Panc1 (cell line): ENCODE measurements at regions not wholly inside any gene's neighbourhood (a gene's known extent, or its start where the extent isn't known, plus 50 kb on each side); places are given as distances from the start of the nearest gene placed in this dataset.

Source experiments
- ATAC-seq: fragments of 200-7000 bp; cut with Tn5 transposase; 2 replicates; pipeline ENCODE4 v1.9.1; 2020; ENCODE audit warnings: mild to moderate bottlenecking, moderate library complexity
- BruUV-seq: library from RNA; stranded (reverse); fragments of 400-500 nt; replicated peaks from 2 replicates; lab custom pipeline; 2021; lab: Mats Ljungman, UMichigan
- CTCF ChIA-PET: fragments of 300-600 bp; sonication (Branson Sonifier 250); formaldehyde crosslinking; loops from one replicate; lab custom pipeline; 2022; ENCODE audit warnings: antibody characterized with exemption; lab: Charles Lee
- POLR2A ChIA-PET: fragments of 300-600 bp; sonication (Branson Sonifier 250); formaldehyde crosslinking; loops from one replicate; lab custom pipeline; 2022; ENCODE audit warnings: antibody characterized with exemption; lab: Charles Lee
- DNase-seq: peaks from one replicate; pipeline ENCODE4 v3.0.0-alpha.2; 2010; ENCODE audit warnings: low read depth, low spot score
- H3K27ac ChIP-seq: 2 replicates; pipeline ENCODE4 v1.5.1; 2011; ENCODE audit warnings: mild to moderate bottlenecking, low read length, inconsistent platforms
- H3K27me3 ChIP-seq: fragments of 200-500 bp; sonication (Bioruptor generic); 2 replicates; pipeline ENCODE4 v1.6.0; 2014; ENCODE audit warnings: low read length, inconsistent platforms; ENCODE audit not compliant: control insufficient read depth, insufficient read depth
- H3K36me3 ChIP-seq: fragments of 200-500 bp; sonication (Bioruptor generic); 2 replicates; pipeline ENCODE4 v1.5.1; 2014; ENCODE audit warnings: inconsistent platforms, mild to moderate bottlenecking, low read length, moderate library complexity; ENCODE audit not compliant: control insufficient read depth, insufficient read depth
- H3K4me1 ChIP-seq: 2 replicates; pipeline ENCODE4 v1.5.1; 2011; ENCODE audit warnings: inconsistent platforms, mild to moderate bottlenecking, low read length, moderate library complexity; ENCODE audit not compliant: control insufficient read depth, insufficient read depth
- H3K4me3 ChIP-seq, 2 experiments: 2 replicates each; pipeline ENCODE4 v1.5.1; 2011 to 2012; ENCODE audit warnings: low read depth in 2 of 2, low read length in 2 of 2, mild to moderate bottlenecking in 2 of 2, inconsistent platforms in 1 of 2, moderate library complexity in 1 of 2
- H3K9me3 ChIP-seq: fragments of 200-500 bp; sonication (Bioruptor generic); 2 replicates; pipeline ENCODE4 v1.5.1; 2014; ENCODE audit warnings: low read depth, mild to moderate bottlenecking, inconsistent platforms, low read length, moderate library complexity; ENCODE audit not compliant: control insufficient read depth, insufficient read depth
- CTCF ChIP-seq: fragments of 450-650 bp; IDR thresholded peaks from 2 replicates; pipeline ENCODE4 v1.5.1; 2017; ENCODE audit warnings: mild to moderate bottlenecking
- POLR2AphosphoS5 ChIP-seq: IDR thresholded peaks from 2 replicates; pipeline ENCODE4 v1.6.1; 2012; ENCODE audit warnings: mild to moderate bottlenecking, low read depth, low read length, moderate library complexity
- SIN3A ChIP-seq: IDR thresholded peaks from 2 replicates; pipeline ENCODE4 v1.6.1; 2012; ENCODE audit warnings: low read depth, mild to moderate bottlenecking, low read length, moderate library complexity, borderline replicate concordance; ENCODE audit not compliant: insufficient read depth
- TCF7L2 ChIP-seq: IDR thresholded peaks from 2 replicates; pipeline ENCODE4 v1.6.1; 2011; ENCODE audit warnings: mild to moderate bottlenecking, low read depth, low read length, inconsistent platforms
- in situ Hi-C: cut with HindIII; loops from 2 replicates; pipeline ENCODE4 v1.10.0; 2016; ENCODE audit warnings: low sequenced_read_pairs, low pct_unique_long_range_greater_than_20kb
- intact Hi-C: fragments of 100-400 bp; cut with micrococcal nuclease; formaldehyde crosslinking; loops from one replicate; pipeline ENCODE4 v1.10.0; 2022; ENCODE audit not compliant: unreplicated experiment
- TF ChIP-seq, protein P1 (sequence below), 2 experiments: IDR thresholded peaks; 2 replicates each; pipeline ENCODE4 v1.6.1; 2011 to 2012; ENCODE audit warnings: low read depth in 2 of 2, control low read depth in 1 of 2, low read length in 1 of 2, mild to moderate bottlenecking in 1 of 2, moderate library complexity in 1 of 2; ENCODE audit not compliant: insufficient read depth in 1 of 2

- no peaks in the 10 kb centered on the region for H3K4me1 ChIP-seq
- in situ Hi-C loops, result no loop called here
- no peaks in the 10 kb centered on the region for H3K36me3 ChIP-seq
- ChIA-PET POLR2A (no interaction called here), CTCF (no interaction called here)
- ATAC-seq (no peak), DNase-seq (no peak)
- H3K27me3 ChIP-seq, result peaks cover 16% of the 10 kb centered on the region
- H3K4me3 ChIP-seq, result no peak overlapping the region
- no peaks in the 10 kb centered on the region for H3K9me3 ChIP-seq
- BruUV-seq, result no TSS peak
- no peak for TF ChIP-seq TCF7L2
- TF ChIP-seq POLR2AphosphoS5, result no peak
- no peak for TF ChIP-seq CTCF
- TF ChIP-seq, protein P1, sequence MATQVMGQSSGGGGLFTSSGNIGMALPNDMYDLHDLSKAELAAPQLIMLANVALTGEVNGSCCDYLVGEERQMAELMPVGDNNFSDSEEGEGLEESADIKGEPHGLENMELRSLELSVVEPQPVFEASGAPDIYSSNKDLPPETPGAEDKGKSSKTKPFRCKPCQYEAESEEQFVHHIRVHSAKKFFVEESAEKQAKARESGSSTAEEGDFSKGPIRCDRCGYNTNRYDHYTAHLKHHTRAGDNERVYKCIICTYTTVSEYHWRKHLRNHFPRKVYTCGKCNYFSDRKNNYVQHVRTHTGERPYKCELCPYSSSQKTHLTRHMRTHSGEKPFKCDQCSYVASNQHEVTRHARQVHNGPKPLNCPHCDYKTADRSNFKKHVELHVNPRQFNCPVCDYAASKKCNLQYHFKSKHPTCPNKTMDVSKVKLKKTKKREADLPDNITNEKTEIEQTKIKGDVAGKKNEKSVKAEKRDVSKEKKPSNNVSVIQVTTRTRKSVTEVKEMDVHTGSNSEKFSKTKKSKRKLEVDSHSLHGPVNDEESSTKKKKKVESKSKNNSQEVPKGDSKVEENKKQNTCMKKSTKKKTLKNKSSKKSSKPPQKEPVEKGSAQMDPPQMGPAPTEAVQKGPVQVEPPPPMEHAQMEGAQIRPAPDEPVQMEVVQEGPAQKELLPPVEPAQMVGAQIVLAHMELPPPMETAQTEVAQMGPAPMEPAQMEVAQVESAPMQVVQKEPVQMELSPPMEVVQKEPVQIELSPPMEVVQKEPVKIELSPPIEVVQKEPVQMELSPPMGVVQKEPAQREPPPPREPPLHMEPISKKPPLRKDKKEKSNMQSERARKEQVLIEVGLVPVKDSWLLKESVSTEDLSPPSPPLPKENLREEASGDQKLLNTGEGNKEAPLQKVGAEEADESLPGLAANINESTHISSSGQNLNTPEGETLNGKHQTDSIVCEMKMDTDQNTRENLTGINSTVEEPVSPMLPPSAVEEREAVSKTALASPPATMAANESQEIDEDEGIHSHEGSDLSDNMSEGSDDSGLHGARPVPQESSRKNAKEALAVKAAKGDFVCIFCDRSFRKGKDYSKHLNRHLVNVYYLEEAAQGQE (IDR thresholded peaks at IDR 0.05; ENCODE audit: insufficient read depth in 1 of 2, low read depth in 2 of 2, low read length in 1 of 2), result no peak
- no peak for TF ChIP-seq SIN3A
- intact Hi-C loops, result no loop called here
- no peak overlapping the region for H3K27ac ChIP-seq
These were observed 65.3 kb downstream of the PRR18 start for GRCh38 chr6:166242888-166243287.

DNA sequence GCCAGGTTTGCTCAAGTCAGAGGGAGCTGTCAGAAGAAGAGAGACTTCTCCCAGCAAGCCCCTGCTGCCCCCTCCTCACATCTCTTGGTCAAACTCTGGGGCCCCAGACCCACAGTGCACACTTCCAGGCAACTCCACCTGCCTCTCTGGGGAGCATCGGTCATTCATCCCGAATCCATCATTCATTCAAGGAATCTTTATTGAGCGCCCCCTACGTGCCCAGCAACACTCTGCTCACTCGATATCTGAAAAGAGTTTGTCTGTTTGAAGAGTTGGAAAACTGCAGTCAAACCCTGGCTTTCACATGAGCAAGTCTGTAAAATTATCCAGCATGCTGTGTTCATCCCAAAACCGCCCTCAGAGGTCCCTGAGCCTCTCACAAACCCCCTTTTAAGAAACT lies 66.2 kb downstream of the PRR18 start:
- ChIA-PET CTCF (no interaction called here), POLR2A (no interaction called here)
- Histone ChIP-seq H3K27ac (no peak overlapping the region), H3K9me3 (no peaks in the 10 kb centered on the region), H3K36me3 (no peaks in the 10 kb centered on the region), H3K4me3 (no peak overlapping the region), H3K4me1 (no peaks in the 10 kb centered on the region), H3K27me3 (peaks cover 16% of the 10 kb centered on the region)
- in situ Hi-C loops (no loop called here), intact Hi-C loops (no loop called here)
- DNase-seq (no peak), ATAC-seq (0 out of 2 replicates have a peak, but pooled peaks have one; percentile 19)
- no TSS peak for BruUV-seq
- TF ChIP-seq POLR2AphosphoS5, result no peak
- TF ChIP-seq CTCF, result peak; percentile 27; the same call in 1 of the 2 replicates

- no peak overlapping the region for H3K4me3 ChIP-seq
- intact Hi-C loops (no loop called here), in situ Hi-C loops (no loop called here)
- TF ChIP-seq TCF7L2 (no peak), POLR2AphosphoS5 (no peak), SIN3A (no peak), CTCF (no peak)
- TF ChIP-seq, protein P1 (IDR thresholded peaks at IDR 0.05; ENCODE audit: insufficient read depth in 1 of 2, low read depth in 2 of 2, low read length in 1 of 2), result no peak
- H3K4me1 ChIP-seq, result no peaks in the 10 kb centered on the region
- ATAC-seq (no peak), DNase-seq (no peak)
- H3K9me3 ChIP-seq, result no peaks in the 10 kb centered on the region
- H3K36me3 ChIP-seq, result no peaks in the 10 kb centered on the region
- no peak overlapping the region for H3K27ac ChIP-seq
- no TSS peak for BruUV-seq
- ChIA-PET CTCF (no interaction called here), POLR2A (no interaction called here)
- peaks cover 16% of the 10 kb centered on the region for H3K27me3 ChIP-seq
These were observed 67.3 kb downstream of the PRR18 start for GRCh38 chr6:166240889-166241288.
